Fibroblast of lung (primary cell): ENCODE measurements at regions not wholly inside any gene's neighbourhood (a gene's known extent, or its start where the extent isn't known, plus 50 kb on each side); places are given as distances from the start of the nearest gene placed in this dataset.

ENCODE experiments used
- CTCF ChIP-seq, 2 donors: IDR thresholded peaks in 1 of 2; conservative IDR thresholded peaks in 1 of 2; 1 replicate in 1 of 2; 2 replicates in 1 of 2; pipeline ENCODE4 v1.5.1; 2011 to 2012; ENCODE audit warnings: low read length in 2 of 2, control low read depth in 1 of 2, inconsistent platforms in 1 of 2, low read depth in 1 of 2, mild to moderate bottlenecking in 1 of 2
- EZH2 ChIP-seq: IDR thresholded peaks from 2 replicates; pipeline ENCODE4 v1.5.1; 2012; ENCODE audit warnings: low read length, control low read depth, mild to moderate bottlenecking; ENCODE audit errors: missing control alignments

DNA sequence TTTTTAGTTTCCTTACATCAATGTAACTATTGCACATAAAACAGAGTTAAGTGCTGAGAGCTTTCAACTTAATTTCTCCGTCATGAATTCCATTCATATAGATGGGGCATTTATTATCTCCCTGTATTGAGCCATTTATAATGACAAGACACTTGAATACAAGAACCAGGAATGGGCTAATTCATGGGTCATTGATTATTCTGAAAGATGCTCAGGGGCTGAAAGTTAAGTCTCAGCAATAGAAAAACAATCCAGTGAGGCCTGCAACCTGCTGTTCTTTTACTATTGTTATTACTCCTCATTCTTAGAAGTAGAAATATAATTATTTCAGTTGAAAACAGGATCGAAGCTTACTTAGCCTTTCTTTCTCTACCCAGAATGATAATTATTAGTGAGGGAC, 307.7 kb downstream of the MMUT start:
- no peak for TF ChIP-seq CTCF (conservative IDR thresholded peaks at IDR 0.05 in 1 of 2, IDR thresholded peaks at IDR 0.05 in 1 of 2; ENCODE audit: low read depth in 1 of 2, low read length in 2 of 2)
- no peak for TF ChIP-seq EZH2
